Keratinocyte (primary cell): ENCODE measurements at regions not wholly inside any gene's neighbourhood (a gene's known extent, or its start where the extent isn't known, plus 50 kb on each side); places are given as distances from the start of the nearest gene placed in this dataset.

Source experiments
- DNase-seq: peaks from one replicate; pipeline ENCODE4 v3.0.0-alpha.2; 2011; ENCODE audit warnings: low read depth, missing footprints, low spot score
- FAIRE-seq: peaks from 2 replicates; lab custom pipeline; 2011; peaks lifted over from hg19 to GRCh38; lab: Jason Lieb, UNC
- H2AFZ ChIP-seq: 2 replicates; pipeline ENCODE4 v1.6.0; 2012; ENCODE audit warnings: low read length, control low read depth, inconsistent platforms; ENCODE audit not compliant: control insufficient read depth
- H3K27ac ChIP-seq: 2 replicates; pipeline ENCODE4 v1.5.1; 2011; ENCODE audit warnings: low read length; ENCODE audit not compliant: control insufficient read depth, insufficient read depth
- H3K27me3 ChIP-seq: 3 replicates; pipeline ENCODE4 v1.6.0; 2011; ENCODE audit warnings: low read length; ENCODE audit not compliant: control insufficient read depth, insufficient read depth; ENCODE audit errors: extremely low read depth
- H3K36me3 ChIP-seq, 2 experiments: 2 replicates in 1 of 2; 3 replicates in 1 of 2; pipeline ENCODE4 v1.5.1; 2011; ENCODE audit warnings: low read length in 2 of 2, mild to moderate bottlenecking in 1 of 2; ENCODE audit not compliant: control insufficient read depth in 2 of 2, insufficient read depth in 2 of 2; ENCODE audit errors: extremely low read depth in 1 of 2
- H3K4me1 ChIP-seq: 3 replicates; pipeline ENCODE4 v1.5.1; 2011; ENCODE audit warnings: low read length; ENCODE audit not compliant: control insufficient read depth, insufficient read depth; ENCODE audit errors: extremely low read depth
- H3K4me2 ChIP-seq: 3 replicates; pipeline ENCODE4 v1.6.0; 2011; ENCODE audit warnings: low read depth, low read length; ENCODE audit not compliant: control insufficient read depth, insufficient read depth; ENCODE audit errors: extremely low read depth
- H3K4me3 ChIP-seq, 3 experiments: fragments of 200-600 bp in 1 of 3; sonication (generic) in 1 of 3; 2 replicates in 2 of 3; 3 replicates in 1 of 3; pipeline ENCODE4 v1.5.1; 2011 to 2016; ENCODE audit warnings: low read length in 3 of 3, mild to moderate bottlenecking in 3 of 3, control low read depth in 2 of 3, inconsistent platforms in 1 of 3, low read depth in 1 of 3, mixed read lengths in 1 of 3, mixed run types in 1 of 3, moderate library complexity in 1 of 3; ENCODE audit not compliant: control insufficient read depth in 2 of 3, insufficient read depth in 2 of 3; ENCODE audit errors: extremely low read depth in 1 of 3
- H3K79me2 ChIP-seq: 2 replicates; pipeline ENCODE4 v1.6.0; 2012; ENCODE audit warnings: low read length; ENCODE audit not compliant: control insufficient read depth, insufficient read depth
- H3K9ac ChIP-seq: 3 replicates; pipeline ENCODE4 v1.6.0; 2011; ENCODE audit warnings: low read length; ENCODE audit not compliant: control insufficient read depth, insufficient read depth; ENCODE audit errors: extremely low read depth
- H3K9me1 ChIP-seq: 3 replicates; pipeline ENCODE4 v1.6.0; 2011; ENCODE audit warnings: low read length; ENCODE audit not compliant: control insufficient read depth, insufficient read depth; ENCODE audit errors: extremely low read depth
- H3K9me3 ChIP-seq: 2 replicates; pipeline ENCODE4 v1.5.1; 2012; ENCODE audit warnings: low read depth, low read length; ENCODE audit not compliant: control insufficient read depth
- H4K20me1 ChIP-seq: 3 replicates; pipeline ENCODE4 v1.6.0; 2011; ENCODE audit warnings: low read length; ENCODE audit not compliant: control insufficient read depth, insufficient read depth; ENCODE audit errors: extremely low read depth
- EZH2 ChIP-seq: IDR thresholded peaks from one replicate; pipeline ENCODE4 v1.6.1; 2012; ENCODE audit warnings: inconsistent platforms, mild to moderate bottlenecking, low read length, moderate library complexity
- dilution Hi-C: fragments of 300-500 bp; cut with MboI; formaldehyde crosslinking; loops from one replicate; pipeline ENCODE4 v1.7.0; 2020; ENCODE audit warnings: low sequenced_read_pairs; ENCODE audit not compliant: extremely low pct_ligation_motif_present
- TF ChIP-seq, protein P1 (sequence below), 3 experiments: IDR thresholded peaks in 1 of 3; conservative IDR thresholded peaks in 1 of 3; optimal IDR thresholded peaks in 1 of 3; 2 replicates in 2 of 3; 3 replicates in 1 of 3; pipeline versions ENCODE3 to v1.5.1; 2011; ENCODE audit warnings: low read length in 3 of 3, mild to moderate bottlenecking in 3 of 3, moderate library complexity in 2 of 3, control low read depth in 1 of 3, inconsistent platforms in 1 of 3; ENCODE audit not compliant: insufficient read depth in 2 of 3; ENCODE audit errors: extremely low read depth in 1 of 3

DNA sequence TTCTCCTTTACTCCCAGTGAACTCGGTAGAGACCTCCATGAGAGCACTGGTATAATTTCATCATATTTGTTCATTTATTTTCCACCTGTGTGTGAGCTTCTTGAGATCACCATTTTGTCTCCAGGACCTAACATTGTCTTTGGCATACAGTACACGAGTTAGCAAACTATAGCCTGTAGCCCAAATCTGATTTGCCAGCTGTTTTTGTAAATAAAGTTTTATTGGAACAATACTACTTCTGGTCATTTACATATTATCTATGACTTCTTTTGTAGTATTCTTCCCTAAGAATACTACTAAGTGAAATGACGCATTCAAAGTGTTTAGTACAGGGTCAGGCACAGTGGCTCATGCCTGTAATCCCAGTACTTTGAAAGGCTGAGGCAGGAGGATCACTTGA, 449.5 kb downstream of the PLPP3 start:
- Histone ChIP-seq H3K27ac (no peak overlapping the region), H2AFZ (no peak overlapping the region), H4K20me1 (no peaks in the 10 kb centered on the region), H3K4me2 (no peak overlapping the region), H3K9me1 (no peaks in the 10 kb centered on the region), H3K4me1 (no peaks in the 10 kb centered on the region), H3K36me3 (no peaks in the 10 kb centered on the region), H3K9me3 (no peaks in the 10 kb centered on the region), H3K4me3 (no peak overlapping the region), H3K27me3 (no peaks in the 10 kb centered on the region), H3K79me2 (no peaks in the 10 kb centered on the region), H3K9ac (no peak overlapping the region)
- DNase-seq (no peak), FAIRE-seq (no peak)
- TF ChIP-seq, protein P1, sequence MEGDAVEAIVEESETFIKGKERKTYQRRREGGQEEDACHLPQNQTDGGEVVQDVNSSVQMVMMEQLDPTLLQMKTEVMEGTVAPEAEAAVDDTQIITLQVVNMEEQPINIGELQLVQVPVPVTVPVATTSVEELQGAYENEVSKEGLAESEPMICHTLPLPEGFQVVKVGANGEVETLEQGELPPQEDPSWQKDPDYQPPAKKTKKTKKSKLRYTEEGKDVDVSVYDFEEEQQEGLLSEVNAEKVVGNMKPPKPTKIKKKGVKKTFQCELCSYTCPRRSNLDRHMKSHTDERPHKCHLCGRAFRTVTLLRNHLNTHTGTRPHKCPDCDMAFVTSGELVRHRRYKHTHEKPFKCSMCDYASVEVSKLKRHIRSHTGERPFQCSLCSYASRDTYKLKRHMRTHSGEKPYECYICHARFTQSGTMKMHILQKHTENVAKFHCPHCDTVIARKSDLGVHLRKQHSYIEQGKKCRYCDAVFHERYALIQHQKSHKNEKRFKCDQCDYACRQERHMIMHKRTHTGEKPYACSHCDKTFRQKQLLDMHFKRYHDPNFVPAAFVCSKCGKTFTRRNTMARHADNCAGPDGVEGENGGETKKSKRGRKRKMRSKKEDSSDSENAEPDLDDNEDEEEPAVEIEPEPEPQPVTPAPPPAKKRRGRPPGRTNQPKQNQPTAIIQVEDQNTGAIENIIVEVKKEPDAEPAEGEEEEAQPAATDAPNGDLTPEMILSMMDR (optimal IDR thresholded peaks at IDR 0.05 in 1 of 3, IDR thresholded peaks at IDR 0.05 in 1 of 3, conservative IDR thresholded peaks at IDR 0.05 in 1 of 3; ENCODE audit: extremely low read depth in 1 of 3, insufficient read depth in 2 of 3, low read length in 3 of 3), result no peak
- no peak for TF ChIP-seq EZH2
- dilution Hi-C loops, result no loop called here

DNA sequence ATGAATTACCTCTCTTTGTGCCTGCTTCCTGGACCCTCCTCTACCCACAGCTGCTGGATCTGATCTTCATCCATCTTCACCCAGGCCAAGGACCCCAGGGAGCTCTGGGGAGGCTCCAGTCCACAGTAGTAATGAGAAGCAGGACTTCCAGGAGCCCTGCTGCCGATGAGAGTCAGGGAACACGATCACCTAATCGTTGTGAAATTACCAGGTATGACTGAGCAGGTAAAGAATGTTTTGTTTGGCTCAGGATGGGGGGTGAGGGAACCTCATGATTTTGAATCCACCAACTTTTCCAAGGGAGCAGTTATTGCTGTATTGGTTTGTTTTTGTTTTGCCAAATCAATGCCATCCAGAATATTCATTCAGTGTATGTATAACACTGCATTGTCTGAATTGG, 454.0 kb downstream of the PLPP3 start:
- dilution Hi-C loops, result no loop called here
- Histone ChIP-seq H3K4me1 (no peaks in the 10 kb centered on the region), H3K4me3 (no peak overlapping the region), H4K20me1 (no peaks in the 10 kb centered on the region), H2AFZ (no peak overlapping the region), H3K27me3 (no peaks in the 10 kb centered on the region), H3K9me1 (no peaks in the 10 kb centered on the region), H3K9ac (no peak overlapping the region), H3K36me3 (no peaks in the 10 kb centered on the region), H3K79me2 (no peaks in the 10 kb centered on the region), H3K4me2 (no peak overlapping the region), H3K27ac (no peak overlapping the region), H3K9me3 (no peaks in the 10 kb centered on the region)
- FAIRE-seq (no peak), DNase-seq (no peak)
- TF ChIP-seq, protein P1 (optimal IDR thresholded peaks at IDR 0.05 in 1 of 3, IDR thresholded peaks at IDR 0.05 in 1 of 3, conservative IDR thresholded peaks at IDR 0.05 in 1 of 3; ENCODE audit: extremely low read depth in 1 of 3, insufficient read depth in 2 of 3, low read length in 3 of 3), result no peak
- no peak for TF ChIP-seq EZH2
